Osteocyte (in vitro differentiated cells): ENCODE measurements at regions not wholly inside any gene's neighbourhood (a gene's known extent, or its start where the extent isn't known, plus 50 kb on each side); places are given as distances from the start of the nearest gene placed in this dataset.

ENCODE experiments used
- DNase-seq: peaks from one replicate; pipeline ENCODE4 v3.0.0; 2021; ENCODE audit warnings: mixed read lengths; ENCODE audit not compliant: unreplicated experiment; ENCODE audit errors: extremely low spot score
- H3K27ac Mint-ChIP-seq: one replicate; pipeline ENCODE4 v1.8.0; 2021; ENCODE audit warnings: mild to moderate bottlenecking, mixed read lengths; ENCODE audit not compliant: unreplicated experiment
- H3K27me3 Mint-ChIP-seq: one replicate; pipeline ENCODE4 v1.8.0; 2021; ENCODE audit warnings: mixed read lengths; ENCODE audit not compliant: unreplicated experiment
- H3K36me3 Mint-ChIP-seq: one replicate; pipeline ENCODE4 v1.8.0; 2021; ENCODE audit warnings: mixed read lengths; ENCODE audit not compliant: unreplicated experiment
- H3K4me1 Mint-ChIP-seq: one replicate; pipeline ENCODE4 v1.8.0; 2021; ENCODE audit warnings: mixed read lengths; ENCODE audit not compliant: unreplicated experiment
- H3K4me3 Mint-ChIP-seq: one replicate; pipeline ENCODE4 v1.8.0; 2021; ENCODE audit warnings: mild to moderate bottlenecking, moderate library complexity, mixed read lengths; ENCODE audit not compliant: unreplicated experiment
- H3K9me3 Mint-ChIP-seq: one replicate; pipeline ENCODE4 v1.8.0; 2021; ENCODE audit warnings: mixed read lengths; ENCODE audit not compliant: unreplicated experiment
- TF ChIP-seq, protein P1 (sequence below): fragments of 200-600 bp; sonication (generic); IDR thresholded peaks from 2 replicates; pipeline ENCODE4 v1.5.0; 2021; ENCODE audit warnings: antibody characterized with exemption, mild to moderate bottlenecking, moderate library complexity

DNA sequence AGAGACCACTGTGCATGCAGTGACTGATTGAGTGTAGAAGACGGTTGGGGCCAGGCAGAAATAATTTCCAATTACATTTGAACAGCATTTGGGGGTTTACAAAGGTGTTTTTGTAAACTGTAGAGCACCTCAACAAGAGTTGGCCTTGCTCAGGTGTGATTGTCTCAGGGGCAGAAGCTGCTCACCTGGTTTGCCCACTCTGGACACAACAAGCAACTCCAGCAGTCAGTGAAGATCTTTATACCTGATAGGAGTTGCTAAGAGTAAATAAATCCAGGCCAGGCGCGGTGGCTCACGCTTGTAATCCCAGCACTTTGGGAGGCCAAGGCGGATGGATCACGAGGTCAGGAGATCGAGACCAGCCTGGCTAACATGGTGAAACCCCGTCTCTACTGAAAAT lies 221.3 kb downstream of the RAB28 start:
- TF ChIP-seq, protein P1, sequence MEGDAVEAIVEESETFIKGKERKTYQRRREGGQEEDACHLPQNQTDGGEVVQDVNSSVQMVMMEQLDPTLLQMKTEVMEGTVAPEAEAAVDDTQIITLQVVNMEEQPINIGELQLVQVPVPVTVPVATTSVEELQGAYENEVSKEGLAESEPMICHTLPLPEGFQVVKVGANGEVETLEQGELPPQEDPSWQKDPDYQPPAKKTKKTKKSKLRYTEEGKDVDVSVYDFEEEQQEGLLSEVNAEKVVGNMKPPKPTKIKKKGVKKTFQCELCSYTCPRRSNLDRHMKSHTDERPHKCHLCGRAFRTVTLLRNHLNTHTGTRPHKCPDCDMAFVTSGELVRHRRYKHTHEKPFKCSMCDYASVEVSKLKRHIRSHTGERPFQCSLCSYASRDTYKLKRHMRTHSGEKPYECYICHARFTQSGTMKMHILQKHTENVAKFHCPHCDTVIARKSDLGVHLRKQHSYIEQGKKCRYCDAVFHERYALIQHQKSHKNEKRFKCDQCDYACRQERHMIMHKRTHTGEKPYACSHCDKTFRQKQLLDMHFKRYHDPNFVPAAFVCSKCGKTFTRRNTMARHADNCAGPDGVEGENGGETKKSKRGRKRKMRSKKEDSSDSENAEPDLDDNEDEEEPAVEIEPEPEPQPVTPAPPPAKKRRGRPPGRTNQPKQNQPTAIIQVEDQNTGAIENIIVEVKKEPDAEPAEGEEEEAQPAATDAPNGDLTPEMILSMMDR: no peak
- no peak for DNase-seq
- Mint-ChIP-seq H3K4me1 (peaks cover 23% of the 10 kb centered on the region), H3K27me3 (no peaks in the 10 kb centered on the region), H3K36me3 (no peaks in the 10 kb centered on the region), H3K27ac (no peak overlapping the region), H3K4me3 (no peak overlapping the region), H3K9me3 (no peaks in the 10 kb centered on the region)

DNA sequence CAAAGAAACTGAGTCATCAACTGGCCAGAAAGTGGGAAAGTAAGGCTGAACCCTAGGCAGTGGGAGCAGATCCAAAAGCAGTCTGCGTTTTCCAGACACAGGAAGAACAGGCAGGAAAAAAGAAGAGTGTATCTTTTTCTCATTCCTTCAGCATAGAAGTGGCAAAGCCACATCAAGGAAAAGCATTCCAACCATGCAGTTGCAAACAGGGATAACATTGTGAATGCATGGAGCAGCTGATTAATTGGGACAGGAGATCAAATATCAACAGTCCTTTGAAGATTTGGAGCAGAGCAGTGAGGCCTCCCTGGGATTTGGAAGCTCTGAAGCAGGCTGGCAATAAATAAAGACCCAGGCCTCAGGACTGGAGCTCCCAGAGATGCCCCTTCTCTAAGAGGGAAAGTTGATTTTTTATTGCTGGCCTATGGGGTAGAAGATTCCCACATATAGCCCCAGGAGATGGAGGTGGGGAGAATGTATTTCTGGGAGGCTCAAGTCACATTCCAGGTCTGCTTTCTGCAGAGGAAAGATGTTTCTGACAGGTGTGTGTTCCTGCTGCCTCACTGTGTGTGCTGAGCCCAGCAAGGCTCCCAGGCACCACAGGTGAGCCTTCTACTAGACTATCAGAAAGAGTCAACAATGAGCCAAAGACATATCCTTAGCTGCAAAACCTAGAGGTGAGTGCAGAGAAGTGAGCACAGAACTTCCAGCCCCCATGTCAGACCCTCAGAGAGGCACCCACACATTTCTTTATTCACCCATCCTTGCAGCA lies 222.5 kb downstream of the RAB28 start:
- H3K4me3 Mint-ChIP-seq: no peak overlapping the region
- TF ChIP-seq, protein P1: no peak
- H3K9me3 Mint-ChIP-seq: no peaks in the 10 kb centered on the region
- peaks cover 16% of the 10 kb centered on the region for H3K4me1 Mint-ChIP-seq
- no peak overlapping the region for H3K27ac Mint-ChIP-seq
- no peaks in the 10 kb centered on the region for H3K36me3 Mint-ChIP-seq
- DNase-seq: no peak
- H3K27me3 Mint-ChIP-seq: no peaks in the 10 kb centered on the region

DNA sequence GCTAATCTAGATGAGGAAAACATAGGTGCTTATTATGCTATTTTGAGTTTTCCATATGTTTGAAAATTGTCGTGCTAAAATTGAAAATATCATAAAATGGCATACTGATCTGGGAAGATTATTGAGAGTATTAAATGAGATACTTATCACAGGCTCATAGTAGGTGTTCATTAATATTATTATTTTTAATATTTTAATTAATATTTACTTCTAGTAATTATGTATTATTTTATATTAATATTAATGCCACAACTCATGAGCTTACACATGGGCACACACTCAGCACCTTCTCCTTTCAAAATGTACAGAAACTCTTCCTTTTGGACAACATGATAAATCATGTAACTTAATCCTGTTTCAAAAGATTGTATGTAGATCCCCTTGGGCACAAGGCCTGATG lies 223.6 kb downstream of the RAB28 start:
- H3K4me1 Mint-ChIP-seq: peaks cover 13% of the 10 kb centered on the region
- no peaks in the 10 kb centered on the region for H3K36me3 Mint-ChIP-seq
- no peak overlapping the region for H3K4me3 Mint-ChIP-seq
- TF ChIP-seq, protein P1: no peak
- H3K27ac Mint-ChIP-seq: no peak overlapping the region
- no peak for DNase-seq
- H3K27me3 Mint-ChIP-seq: no peaks in the 10 kb centered on the region
- no peaks in the 10 kb centered on the region for H3K9me3 Mint-ChIP-seq

DNA sequence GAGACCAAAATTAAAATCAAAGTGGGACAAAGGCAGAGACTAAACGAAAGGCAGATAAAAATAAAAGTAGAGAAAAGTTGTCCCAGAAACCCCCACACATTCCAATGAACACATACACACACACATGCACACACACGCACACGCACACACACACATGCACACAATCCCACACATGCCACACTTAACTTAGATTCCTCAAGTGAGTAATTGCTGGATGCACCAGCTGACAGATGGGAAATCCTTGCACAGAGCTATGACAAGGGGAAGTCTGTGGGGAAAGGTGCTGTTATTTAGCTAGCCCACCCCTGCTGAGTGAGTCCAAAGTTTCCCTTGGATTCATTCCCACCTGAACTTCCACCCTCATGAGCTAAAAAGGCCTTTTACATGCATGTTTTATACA lies 233.9 kb downstream of the RAB28 start:
- H3K36me3 Mint-ChIP-seq: no peaks in the 10 kb centered on the region
- no peaks in the 10 kb centered on the region for H3K4me1 Mint-ChIP-seq
- peaks cover 12% of the 10 kb centered on the region for H3K9me3 Mint-ChIP-seq
- no peak overlapping the region for H3K27ac Mint-ChIP-seq
- H3K27me3 Mint-ChIP-seq: no peaks in the 10 kb centered on the region
- no peak for DNase-seq
- no peak overlapping the region for H3K4me3 Mint-ChIP-seq
- TF ChIP-seq, protein P1: no peak

DNA sequence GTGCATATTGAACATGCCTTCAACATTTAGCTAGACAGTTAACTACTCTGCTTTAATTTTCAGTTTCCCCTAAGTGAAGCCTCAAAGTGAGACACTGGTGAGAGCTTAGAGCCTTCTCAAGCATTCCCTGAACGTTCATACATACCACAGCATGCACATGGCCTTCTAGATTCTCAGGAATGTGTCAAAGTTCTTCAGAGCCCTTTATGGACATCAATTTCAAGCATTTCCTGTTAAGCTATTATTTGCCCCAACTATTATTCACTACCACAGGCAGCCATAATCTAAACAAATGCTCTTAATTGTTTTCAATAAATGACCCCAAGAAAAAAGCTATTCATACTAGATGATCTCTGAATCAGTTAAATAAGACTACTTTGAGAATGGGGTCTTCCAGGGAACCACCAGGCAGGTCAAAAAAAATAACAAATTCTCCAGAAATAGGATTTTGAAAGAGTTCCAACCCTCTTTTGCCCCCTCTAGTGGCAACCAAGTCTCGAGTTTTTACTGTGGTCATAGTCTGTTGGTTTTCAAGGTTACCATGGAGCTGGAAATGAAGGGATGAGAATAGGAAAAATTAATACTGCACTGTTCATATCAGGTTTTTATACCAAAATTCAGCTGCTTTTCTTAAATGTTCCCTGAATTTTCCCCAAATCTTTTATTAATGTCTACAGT lies 235.4 kb downstream of the RAB28 start:
- Mint-ChIP-seq H3K9me3 (peaks cover 12% of the 10 kb centered on the region), H3K27me3 (no peaks in the 10 kb centered on the region), H3K4me1 (peaks cover 10% of the 10 kb centered on the region), H3K27ac (no peak overlapping the region), H3K4me3 (no peak overlapping the region), H3K36me3 (no peaks in the 10 kb centered on the region)
- no peak for DNase-seq
- TF ChIP-seq, protein P1: peak; percentile 41
